VCaP (cell line): ENCODE measurements at regions not wholly inside any gene's neighbourhood (a gene's known extent, or its start where the extent isn't known, plus 50 kb on each side); places are given as distances from the start of the nearest gene placed in this dataset.
A peak's percentile ranks its signal among the peaks of the same experiment; 100 is the strongest.

ENCODE experiments used
- H3K27ac ChIP-seq: fragments of 450-650 bp; 2 replicates; pipeline ENCODE4 v1.5.1; 2017
- TF ChIP-seq, protein P1 (sequence below): fragments of 450-650 bp; conservative IDR thresholded peaks from 2 replicates; pipeline ENCODE4 v1.5.1; 2017; ENCODE audit warnings: mild to moderate bottlenecking, moderate library complexity

DNA sequence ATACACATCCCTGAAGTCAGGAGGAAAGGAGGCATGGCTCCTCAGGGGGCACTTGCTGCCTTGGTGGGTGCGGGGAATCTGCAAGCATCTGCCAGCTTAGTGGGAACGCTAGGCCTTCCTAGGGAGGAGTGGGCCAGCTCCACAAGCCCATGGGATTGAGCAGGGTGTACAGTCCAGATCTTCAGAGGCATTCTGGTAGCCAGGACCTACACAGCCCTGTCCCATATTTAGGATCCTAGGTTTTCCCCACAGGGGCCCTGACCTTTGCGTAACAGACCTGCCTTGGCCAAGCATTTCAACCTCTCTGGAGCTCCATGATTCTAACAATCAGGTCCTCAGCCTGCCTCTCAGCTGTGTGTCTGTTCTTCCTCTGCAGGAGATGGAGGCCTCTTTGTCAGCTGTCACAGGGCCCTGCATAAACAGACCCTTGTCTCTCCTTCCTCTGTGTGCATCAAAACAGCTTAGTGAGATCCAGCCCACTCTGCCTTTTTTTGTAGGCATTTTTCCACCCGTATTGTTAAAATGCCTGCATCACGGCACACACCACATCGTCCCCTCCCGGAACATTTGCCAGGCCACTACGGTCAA lies 140.2 kb upstream of the NDUFV2 start:
- peak overlapping the region; percentile 74; the same call in 1 of the 2 replicates for H3K27ac ChIP-seq
- TF ChIP-seq, protein P1, sequence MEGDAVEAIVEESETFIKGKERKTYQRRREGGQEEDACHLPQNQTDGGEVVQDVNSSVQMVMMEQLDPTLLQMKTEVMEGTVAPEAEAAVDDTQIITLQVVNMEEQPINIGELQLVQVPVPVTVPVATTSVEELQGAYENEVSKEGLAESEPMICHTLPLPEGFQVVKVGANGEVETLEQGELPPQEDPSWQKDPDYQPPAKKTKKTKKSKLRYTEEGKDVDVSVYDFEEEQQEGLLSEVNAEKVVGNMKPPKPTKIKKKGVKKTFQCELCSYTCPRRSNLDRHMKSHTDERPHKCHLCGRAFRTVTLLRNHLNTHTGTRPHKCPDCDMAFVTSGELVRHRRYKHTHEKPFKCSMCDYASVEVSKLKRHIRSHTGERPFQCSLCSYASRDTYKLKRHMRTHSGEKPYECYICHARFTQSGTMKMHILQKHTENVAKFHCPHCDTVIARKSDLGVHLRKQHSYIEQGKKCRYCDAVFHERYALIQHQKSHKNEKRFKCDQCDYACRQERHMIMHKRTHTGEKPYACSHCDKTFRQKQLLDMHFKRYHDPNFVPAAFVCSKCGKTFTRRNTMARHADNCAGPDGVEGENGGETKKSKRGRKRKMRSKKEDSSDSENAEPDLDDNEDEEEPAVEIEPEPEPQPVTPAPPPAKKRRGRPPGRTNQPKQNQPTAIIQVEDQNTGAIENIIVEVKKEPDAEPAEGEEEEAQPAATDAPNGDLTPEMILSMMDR: no peak

GRCh38 chr18:8962855-8963635 lies 139.5 kb upstream of the NDUFV2 start:
- TF ChIP-seq, protein P1: no peak
- no peak overlapping the region for H3K27ac ChIP-seq

DNA sequence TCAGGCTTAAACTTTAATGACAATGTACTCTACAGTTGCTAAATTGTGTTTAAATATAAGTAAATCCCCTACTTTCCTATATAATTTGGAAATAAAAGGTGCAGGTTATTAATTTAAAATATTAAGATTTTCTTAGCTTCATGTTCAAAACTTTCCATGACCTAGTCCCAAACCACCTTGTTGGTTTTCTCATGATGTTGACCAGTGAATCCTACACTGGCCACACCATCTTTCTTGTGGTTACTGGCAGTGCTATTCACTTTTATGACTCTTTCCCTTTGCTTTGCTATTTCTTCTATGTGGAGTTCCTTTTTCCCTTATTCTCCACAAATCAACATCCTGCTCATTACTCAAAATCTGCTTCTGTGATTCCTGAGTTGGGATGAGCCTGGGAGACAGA lies 138.6 kb upstream of the NDUFV2 start:
- TF ChIP-seq, protein P1: no peak
- no peak overlapping the region for H3K27ac ChIP-seq

- TF ChIP-seq, protein P1: no peak
- no peak overlapping the region for H3K27ac ChIP-seq
These were observed 137.1 kb upstream of the NDUFV2 start for GRCh38 chr18:8965398-8965797.

DNA sequence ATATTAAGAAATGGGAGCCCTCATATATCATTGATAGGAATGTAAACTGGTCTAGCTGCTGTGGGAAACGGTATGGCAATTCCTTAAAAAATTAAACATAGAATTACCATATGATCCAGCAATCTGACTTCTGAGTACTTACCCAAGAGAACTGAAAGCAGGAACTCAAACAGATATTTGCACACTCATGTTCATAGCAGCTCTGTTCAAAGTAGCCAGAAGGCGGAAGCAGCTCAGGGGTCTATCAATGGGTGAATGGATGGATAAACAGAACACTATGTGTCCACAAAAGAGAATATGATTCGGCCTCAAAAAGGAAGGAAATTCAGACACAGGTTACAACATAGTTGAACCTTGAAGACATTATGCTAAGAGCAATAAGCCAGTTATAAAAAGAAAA lies 135.7 kb upstream of the NDUFV2 start:
- no peak overlapping the region for H3K27ac ChIP-seq
- TF ChIP-seq, protein P1: no peak

DNA sequence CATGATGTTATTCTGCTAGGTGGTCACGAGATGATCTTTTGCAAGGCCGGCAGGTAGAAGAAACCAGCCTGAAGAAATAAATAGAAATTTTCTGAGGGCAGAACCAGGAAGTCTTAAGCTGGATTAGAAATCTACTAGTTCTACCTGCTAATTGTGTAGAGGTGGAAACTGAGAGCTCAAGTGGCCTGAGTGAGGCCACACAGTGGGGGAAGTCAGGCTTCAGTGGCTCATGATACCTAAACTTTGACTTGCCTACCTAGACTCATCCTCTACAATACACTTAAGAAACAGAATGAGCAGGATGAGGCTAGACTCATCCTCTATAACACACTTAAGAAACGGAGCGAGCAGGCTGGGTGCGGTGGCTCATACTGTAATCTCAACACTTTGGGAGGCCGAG lies 134.9 kb upstream of the NDUFV2 start:
- H3K27ac ChIP-seq: no peak overlapping the region
- TF ChIP-seq, protein P1: no peak

GRCh38 chr18:8969639-8970390 lies 132.7 kb upstream of the NDUFV2 start:
- TF ChIP-seq, protein P1: no peak

More at GRCh38 chr18:8969639-8970390, 132.7 kb upstream of the NDUFV2 start:
- no peak overlapping the region for H3K27ac ChIP-seq
